ENCODE measurements at regions not wholly inside any gene's neighbourhood (a gene's known extent, or its start where the extent isn't known, plus 50 kb on each side); places are given as distances from the start of the nearest gene placed in this dataset.

DNA sequence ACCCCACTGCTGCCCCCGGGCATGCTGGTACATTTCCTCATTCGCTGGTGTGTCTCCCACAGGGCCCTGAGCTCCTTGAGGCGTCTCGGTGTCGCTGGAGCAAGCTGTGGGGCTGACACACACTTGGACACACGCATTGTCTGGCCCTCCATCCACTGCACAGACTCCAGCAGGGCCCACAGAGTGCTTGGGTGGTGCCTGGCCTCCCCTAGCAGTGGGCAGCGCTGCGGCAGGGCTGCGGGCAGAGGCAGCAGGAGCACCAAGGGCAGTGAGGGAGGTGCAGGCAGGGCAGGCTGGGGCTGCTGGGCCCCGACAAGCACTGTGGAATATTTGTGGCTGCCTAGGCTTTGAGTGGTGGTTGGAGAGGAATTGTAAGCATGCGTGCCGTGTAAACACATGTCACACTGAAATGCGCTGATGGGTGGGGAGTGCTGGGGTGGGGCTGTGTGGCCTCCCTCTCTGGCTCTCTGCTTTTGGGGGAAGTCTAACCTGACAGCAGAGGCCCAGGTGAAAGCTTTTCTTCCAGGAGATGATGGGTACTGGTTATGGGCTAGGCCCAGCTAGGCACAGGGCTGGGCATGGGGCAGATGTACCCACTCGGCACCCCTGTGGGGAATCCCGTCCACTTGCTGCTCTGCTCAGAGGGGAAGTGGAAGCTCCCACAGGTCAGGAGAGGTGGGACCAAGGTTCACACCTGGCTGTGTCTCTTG is 55.5 kb upstream of the HS6ST1 start:
- TF ChIP-seq, protein P1, sequence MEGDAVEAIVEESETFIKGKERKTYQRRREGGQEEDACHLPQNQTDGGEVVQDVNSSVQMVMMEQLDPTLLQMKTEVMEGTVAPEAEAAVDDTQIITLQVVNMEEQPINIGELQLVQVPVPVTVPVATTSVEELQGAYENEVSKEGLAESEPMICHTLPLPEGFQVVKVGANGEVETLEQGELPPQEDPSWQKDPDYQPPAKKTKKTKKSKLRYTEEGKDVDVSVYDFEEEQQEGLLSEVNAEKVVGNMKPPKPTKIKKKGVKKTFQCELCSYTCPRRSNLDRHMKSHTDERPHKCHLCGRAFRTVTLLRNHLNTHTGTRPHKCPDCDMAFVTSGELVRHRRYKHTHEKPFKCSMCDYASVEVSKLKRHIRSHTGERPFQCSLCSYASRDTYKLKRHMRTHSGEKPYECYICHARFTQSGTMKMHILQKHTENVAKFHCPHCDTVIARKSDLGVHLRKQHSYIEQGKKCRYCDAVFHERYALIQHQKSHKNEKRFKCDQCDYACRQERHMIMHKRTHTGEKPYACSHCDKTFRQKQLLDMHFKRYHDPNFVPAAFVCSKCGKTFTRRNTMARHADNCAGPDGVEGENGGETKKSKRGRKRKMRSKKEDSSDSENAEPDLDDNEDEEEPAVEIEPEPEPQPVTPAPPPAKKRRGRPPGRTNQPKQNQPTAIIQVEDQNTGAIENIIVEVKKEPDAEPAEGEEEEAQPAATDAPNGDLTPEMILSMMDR (IDR thresholded peaks at IDR 0.05), result no peak
- no peak for TF ChIP-seq POLR2A (IDR thresholded peaks at IDR 0.05)
